ENCODE measurements at regions not wholly inside any gene's neighbourhood (a gene's known extent, or its start where the extent isn't known, plus 50 kb on each side); places are given as distances from the start of the nearest gene placed in this dataset.
"Not testable (repeated sequence)": the region's sequence is repeated elsewhere in the genome, so short reads cannot be mapped to it uniquely, and the experiment has no call there.

DNA sequence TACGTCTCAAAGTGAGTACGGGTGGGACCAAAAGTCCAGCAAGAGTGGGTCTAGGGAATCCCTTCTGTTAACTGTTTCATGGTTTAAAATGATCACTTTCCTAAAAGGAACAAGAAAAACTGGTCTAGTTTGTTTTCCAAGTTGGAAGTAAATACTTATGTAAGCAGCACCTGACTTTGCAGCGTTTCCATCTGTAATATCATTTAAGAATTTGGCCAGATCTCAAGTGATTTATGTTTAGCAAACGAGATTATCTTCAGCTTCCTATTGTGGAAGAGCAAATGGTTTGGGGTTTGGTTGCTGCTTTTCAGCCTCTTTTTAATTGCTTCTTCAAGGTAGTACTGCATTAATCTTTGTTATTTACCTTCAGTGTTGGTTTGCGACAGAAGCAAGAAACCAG lies 50.4 kb downstream of the FHIP1A start:
- DNase-seq (ENCODE audit: low spot score): no peak

DNA sequence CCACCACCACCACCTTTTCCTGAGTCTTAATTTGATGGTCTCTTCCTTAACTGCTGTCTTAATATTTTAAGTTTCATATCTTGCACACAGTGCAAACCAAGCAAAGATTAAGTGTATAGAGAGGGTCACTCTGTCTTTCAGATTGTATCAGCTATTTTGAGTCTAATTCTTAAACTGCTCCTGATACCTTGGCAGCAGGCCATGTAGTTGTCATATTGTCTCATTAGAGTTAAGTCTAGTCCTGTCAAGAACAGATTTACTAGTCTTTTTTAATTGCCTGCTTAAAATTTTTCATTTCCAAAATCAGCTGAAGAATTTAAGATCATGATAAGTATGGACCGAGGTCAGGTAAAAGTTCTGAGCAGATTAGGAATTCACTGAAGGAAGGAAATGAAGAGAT lies 51.5 kb downstream of the FHIP1A start:
- no peak for DNase-seq (ENCODE audit: low spot score)

DNA sequence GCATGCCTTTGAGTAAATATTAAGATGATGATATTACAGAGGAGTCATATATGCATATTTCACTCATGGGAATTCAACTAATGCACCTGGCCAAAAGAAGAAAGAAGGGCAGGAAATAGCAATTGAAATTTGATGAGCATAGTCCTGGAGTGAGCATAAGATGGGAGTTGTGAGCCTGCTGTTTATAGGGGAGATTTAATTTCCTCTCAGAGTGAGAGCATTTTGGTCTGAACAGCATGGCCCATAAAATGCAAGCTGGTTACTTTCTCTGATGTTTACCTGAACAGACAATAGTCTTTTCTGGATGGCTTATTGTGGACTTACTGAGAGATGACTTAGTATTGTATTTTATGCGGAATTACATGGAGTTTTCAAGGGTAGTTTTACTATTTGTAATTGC lies 53.6 kb downstream of the FHIP1A start:
- no peak for DNase-seq (ENCODE audit: low spot score)

DNA sequence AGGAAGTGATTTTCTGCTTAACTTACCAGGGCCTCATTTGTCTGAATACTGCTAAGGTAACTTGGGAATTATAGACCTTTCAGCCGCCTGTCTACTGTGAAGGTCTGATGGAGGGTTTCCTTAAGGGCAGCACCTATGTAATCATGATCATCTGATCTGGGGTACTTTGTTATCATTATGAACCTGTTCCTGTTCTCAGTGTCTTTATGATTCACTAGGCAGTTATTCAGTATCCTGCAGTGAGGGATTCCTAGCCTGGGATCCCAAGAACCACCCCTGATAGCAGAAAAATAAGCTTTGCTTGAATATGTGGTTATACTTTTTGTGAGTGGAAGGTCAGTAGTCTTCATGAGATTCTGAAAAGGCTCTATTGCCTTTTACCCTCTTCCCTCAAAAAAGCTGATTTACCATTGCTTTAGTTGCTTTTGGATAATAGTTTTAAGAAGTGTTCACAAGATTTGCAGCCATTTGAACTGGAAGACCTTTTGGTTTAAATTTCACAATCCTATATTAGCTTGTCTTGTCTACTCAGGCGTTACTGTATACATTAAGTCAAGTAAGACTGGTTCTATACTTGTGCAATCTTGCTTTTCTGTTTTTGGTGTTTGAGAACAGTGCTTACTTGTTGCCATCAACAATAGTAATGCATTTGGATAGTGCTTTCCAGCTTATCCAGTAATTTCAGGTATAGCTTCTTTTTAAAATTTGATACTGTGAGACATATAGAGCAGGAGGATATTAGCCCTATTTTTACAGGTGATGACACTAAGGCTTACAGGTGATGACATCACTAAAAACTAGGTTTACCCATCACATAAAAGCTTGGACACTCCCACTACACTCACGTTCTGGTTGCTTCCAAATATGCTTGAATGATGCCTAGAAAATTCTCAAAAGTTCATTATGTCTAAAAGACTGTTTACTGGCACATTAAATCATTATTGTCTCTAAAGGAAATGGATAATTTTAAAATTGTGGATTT lies 60.0 kb downstream of the FHIP1A start:
- DNase-seq (ENCODE audit: low spot score): no peak

DNA sequence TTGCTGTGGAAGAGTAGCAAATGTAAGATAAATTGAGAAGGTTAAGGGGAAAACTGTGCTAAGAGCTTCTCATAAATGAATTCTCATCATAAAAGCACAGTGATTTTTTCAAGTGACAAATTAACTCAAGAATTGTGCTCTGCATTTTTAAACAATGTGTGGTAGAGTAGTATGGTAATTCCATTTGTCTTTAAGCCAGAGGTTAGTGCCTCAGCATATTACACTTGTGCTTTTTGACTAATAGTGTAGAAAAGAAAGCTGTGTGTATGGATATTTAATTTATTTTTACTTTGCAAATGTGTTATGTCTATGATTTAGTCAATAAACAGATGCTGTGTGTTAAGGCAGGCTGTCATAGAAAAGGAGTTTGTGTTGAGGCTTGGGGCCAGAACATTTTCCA lies 61.0 kb downstream of the FHIP1A start:
- DNase-seq (ENCODE audit: low spot score): no peak

DNA sequence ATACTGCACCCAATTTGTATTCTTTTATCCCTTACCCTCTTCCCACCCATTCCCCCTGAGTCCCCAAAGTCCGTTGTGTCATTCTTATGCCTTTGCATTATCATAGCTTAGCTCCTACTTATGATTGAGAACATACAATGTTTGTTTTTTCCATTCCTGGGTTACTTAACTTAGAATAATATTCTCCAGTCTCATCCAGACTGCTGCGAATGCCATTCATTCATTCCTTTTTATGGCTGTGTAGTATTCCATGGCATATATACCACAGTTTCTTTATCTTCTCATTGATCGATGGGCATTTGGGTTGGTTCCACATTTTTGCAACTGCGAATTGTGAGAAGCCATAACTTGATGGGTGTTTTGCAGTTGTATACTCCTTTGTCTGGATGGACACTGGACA lies 62.8 kb downstream of the FHIP1A start:
- no peak for DNase-seq (ENCODE audit: low spot score)

DNA sequence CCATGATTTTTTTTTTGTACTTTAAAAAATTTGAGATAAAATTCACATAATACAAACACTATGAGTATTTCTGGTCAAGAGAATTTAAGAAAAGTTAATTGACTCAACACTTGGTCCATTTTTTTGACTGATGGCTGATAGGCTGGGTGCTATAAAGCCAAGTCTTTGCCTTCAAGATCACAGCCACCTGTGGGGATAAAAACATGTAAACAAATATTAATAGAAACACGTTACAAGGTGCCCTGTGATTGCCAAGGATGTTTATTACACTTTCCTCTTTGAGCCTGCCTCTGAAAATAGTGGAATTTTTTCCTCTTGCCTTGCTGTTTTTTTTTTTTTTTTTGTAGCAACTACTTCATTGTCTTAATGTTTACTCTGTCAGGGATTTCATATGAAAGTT lies 63.3 kb downstream of the FHIP1A start:
- no peak for DNase-seq (ENCODE audit: low spot score)

DNA sequence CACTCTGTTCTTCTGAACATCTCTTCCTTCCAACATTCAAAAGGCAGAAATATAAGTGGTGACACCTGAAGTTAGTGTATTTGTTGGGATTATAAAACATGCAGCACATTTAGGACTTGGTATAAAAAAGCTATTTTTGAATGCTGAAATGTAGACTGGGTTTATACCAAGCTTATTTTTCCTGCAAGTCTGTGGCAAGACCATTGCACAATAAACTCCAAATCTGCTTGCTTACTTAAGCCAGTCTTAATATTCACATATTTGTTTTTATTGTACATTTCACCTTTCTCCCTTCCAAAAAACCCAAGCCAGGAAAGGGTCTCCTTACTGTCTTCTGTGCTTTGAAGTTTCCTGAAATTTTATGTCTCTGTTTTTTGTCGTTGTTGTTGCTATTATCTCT lies 63.7 kb downstream of the FHIP1A start:
- DNase-seq (ENCODE audit: low spot score): no peak

DNA sequence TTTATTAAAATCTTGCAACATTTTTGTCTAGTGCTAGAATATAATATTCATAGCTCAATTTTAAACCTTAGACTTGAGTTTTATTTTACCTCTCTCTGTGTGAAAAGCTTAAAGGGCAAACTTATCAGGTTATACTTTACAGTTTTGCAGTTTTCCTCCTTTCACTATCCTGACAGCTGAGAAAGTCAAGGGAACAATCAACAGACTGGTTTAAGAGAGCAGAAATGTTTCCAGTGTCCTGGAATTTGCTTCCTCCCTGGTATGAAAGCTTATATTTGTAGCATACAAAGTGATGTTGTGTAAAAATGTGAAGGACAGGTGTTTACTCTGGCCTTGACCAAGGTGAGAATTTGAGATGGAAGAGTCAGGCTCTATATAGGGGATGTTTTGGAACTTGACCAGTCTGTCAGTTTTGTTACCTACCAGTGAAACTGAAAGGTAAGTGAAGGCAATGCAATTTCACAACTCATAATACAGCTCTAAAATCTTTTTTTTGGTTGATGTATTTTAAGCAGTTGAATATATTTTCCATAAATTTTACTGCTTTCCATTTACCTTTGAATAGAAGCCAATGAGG lies 64.6 kb downstream of the FHIP1A start:
- no peak for DNase-seq (ENCODE audit: low spot score)

DNA sequence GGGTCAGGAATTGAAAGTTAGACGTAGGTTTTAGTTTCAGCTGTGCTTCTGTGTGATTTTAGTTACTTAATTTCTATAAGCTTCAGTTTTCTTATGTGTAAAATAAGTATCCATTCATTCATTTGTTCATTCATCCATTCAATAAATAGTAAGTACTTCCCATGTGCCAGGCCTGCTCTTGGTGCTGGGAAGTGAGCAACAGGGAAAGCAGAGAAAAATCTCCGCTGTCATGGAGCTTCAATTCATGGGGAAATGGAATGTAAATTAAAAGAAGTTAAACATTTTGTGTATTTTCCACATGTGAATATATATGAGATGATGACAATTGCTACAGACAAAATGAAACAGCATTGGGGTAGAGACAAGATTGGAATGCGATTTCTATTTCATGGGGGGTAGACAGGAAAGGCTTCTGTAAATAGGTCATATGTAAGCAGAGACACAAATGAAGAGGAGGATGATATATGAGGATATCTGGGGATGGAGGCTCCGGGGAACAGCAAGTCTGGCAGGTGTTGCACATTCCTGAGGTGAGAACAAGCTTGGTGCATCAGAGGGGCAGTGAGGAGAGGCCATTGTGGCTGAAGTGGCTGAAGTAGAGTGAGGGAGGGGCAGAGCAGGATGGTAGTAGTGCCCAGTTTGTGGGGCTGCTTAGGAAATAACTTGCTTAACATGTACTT lies 66.2 kb downstream of the FHIP1A start:
- DNase-seq (ENCODE audit: low spot score): no peak

DNA sequence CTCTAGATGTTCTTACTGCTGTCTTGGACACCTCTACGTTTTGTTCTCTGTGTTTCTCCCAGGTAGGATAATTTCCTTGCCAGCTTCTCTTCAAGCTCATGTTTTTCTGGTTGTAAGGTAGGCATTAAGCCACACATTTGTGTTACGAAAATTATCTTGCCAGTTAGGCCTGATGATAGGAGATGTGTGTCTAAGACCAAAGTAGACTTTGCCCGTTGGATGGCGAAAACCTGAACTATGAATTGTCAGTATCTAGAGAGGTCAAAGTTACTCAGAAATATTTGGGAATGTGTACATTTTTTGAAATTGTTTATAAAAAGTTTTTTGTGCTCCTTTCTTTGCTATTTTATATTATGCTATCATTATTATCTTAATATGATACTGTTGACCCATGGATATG lies 72.8 kb downstream of the FHIP1A start:
- no peak for DNase-seq (ENCODE audit: low spot score)

DNA sequence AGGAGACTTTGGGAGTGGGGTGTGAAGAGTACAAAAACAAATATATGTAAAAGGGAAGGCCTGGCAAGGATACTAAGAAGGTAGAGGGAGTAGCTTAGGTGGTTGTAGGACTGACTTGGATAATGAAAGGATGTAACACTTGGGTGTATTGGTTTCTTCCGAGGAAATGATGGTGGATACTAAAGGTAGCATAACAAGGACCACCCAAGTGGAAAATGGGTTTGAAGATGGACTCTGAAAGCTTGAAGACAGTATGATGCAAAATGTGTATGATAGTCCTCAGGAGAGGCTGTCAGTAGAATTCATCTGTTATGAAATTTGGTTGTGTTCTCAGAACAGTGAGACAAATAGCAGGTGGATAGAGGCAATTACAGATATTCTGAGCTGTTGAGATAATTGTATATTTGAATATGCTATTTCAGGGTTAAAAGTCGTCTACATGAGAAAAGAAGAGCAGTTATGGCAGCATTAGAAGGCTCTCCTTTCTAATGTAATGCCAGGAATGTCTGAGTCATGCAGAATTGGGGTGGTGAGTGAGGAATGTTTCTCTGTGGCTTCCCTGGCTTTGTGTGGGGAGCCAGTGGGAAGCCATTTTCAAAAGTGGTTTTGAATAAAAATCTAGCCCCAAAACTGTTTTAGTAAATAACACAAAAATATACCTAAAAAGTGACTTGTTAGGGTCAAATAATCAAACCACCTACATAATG lies 75.6 kb downstream of the FHIP1A start:
- peak; percentile 76 for DNase-seq (ENCODE audit: low spot score)

DNA sequence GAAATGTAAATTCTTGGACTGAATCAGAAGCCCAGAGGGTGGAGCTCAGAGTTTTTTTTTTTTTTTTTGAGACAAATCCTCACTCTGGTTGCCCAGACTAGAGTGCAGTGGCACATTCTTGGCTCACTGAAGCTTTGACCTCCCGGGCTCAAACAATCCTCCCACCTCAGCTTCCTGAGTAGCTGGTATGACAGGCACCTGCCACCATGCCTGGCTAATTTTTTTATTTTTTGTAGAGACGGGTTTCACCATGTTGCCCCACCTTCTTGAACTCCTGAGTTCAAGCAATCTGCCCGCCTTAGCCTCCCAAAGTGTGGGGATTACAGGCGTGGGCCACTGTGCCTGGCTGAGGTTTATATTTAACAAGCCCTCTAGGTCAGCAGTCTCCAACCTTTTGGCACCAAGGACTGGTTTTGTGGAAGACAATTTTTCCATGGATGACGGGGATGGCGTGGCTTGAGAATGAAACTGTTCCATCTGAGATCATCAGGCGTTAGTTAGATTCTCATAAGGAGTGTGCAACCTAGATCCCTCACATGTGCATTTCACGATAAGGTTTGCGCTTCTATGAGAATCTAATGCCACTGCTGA lies 76.7 kb downstream of the FHIP1A start:
- no peak for DNase-seq (ENCODE audit: low spot score)

DNA sequence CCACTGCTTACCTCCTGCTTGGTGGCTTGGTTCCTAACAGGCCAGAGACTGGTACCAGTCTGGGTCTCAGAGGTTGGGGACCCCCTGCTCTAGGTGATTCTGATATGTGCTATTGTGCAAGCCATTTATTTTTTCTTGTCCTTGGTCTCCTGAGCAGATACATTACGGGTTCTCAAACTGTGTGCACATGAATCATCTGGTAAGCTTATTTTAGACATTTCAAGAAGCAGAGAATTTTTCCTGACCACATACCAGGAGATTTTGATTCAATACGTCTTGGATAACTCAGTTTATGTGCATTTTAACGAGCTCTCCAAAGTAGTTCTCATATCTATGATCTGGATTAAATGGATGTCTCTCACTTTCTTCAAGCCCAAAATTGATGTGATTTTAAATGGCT lies 77.2 kb downstream of the FHIP1A start:
- no peak for DNase-seq (ENCODE audit: low spot score)

DNA sequence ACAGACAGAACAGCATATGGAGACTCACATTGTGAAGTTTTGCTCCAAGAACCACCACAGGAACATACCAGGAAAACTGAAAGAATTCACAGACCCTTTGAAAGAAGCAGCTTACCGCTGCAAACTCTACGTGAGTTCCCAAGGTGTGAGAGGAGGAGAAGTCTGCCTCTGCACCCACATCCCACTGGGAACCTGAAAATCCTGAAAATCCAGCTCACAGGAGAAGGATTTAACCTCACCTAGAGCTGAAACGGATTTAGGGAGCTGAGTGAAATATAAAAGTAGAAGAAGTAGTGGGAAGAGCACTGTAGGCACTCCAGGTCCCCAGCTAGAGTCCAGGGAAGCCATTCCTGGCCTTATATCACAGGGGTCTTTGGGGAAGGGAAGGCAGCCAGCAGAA lies 80.0 kb downstream of the FHIP1A start:
- DNase-seq (ENCODE audit: low spot score): no peak

DNA sequence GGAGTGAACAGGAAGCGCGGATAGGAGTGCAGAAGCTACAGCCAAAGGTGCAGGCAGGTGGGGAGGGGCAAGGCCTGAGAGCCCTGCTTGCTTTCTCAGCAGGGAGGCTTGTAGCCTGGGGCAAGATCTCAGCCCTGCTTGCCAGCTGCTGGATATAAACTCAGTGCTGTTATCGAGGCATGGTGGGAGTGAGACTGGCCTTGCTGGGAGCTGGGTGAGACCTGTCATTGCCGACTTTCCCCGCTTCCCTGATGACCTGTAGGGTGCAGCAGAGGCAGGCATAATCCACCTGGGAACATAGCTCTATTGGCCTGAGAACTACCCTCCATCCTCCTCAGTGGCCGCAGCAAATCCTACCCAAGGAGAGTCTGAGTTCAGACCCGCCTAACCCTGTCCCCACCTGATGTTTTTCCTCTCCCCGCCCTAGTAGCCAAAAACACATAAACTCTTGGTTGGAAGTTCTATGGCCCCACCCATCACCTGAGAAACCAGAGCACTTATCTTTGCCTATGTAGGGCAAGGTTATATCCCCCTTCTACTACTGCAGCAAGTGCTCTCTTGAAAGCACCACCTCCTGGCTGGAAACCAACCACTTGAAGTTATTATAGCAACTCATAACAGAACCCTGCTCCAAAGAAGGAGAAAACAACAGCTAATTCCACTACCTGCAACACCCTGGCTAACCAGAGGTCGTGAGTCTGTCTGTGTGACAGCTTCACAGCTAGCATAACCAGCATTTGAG lies 80.7 kb downstream of the FHIP1A start:
- DNase-seq (ENCODE audit: low spot score): peak; percentile 50

DNA sequence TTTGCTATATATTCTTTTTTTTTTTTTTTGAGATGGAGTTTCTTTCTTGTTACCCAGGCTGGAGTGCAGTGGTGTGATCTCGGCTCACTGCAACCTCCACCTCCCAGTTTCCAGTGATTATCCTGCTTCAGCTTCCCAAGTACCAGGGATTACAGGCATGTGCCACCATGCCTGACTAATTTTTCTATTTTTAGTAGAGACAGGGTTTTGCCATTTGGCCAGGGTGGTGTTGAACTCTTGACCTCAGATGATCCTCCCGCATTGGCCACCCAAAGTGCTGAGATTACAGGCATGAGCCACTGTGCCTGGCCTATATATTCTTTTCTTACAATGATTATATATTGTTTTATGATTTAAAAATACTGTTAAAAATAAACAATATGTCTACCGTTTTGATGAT lies 86.6 kb downstream of the FHIP1A start:
- DNase-seq (ENCODE audit: low spot score): not testable (repeated sequence)

DNA sequence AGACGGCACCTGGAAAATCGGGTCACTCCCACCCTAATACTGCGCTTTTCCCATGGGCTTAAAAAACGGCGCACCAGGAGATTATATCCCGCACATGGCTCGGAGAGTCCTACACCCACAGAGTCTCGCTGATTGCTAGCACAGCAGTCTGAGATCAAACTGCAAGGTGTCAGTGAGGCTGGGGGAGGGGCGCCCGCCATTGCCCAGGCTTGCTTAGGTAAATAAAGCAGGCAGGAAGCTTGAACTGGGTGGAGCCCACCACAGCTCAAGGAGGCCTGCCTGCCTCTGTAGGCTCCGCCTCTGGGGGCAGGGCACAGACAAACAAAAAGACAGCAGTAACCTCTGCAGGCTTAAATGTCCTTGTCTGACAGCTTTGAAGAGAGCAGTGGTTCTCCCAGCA lies 102.6 kb downstream of the FHIP1A start:
- not testable (repeated sequence) for DNase-seq (ENCODE audit: low spot score)

DNA sequence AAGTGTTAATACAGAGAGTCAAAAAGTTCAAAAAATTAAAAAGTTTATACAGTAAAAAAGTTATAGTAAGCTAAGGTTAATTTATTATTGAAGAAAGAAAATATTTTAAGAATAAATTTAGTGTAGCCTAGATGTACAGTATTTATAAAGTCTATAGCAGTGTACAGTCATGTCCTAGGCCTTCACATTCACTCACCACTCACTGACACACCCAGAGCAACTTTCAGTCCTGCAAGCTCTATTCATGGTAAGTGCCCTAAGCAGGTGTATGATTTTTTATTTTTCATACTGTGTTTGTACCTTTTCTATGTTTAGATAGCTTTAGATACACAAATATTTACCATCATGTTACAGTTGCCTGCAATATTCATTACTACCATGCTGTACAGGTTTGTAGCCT lies 108.9 kb downstream of the FHIP1A start:
- no peak for DNase-seq (ENCODE audit: low spot score)

DNA sequence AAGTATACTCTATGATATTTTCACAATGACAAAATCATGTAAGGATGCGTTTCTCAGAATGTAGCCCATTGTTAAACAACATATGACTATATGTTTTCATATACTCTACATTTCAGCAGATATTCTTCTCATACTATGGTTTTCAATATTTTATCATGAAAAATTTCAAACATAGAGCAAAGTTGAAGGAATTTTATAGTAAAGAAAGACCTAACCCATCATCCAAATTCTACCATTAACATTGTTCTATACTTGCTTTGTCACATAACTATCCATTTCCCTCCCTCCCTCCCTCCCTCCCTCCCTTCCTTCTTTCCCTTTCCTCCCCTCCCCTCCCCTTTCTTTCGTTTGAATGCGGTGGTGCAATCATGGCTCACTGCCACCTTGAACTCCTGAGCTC lies 109.4 kb downstream of the FHIP1A start:
- DNase-seq (ENCODE audit: low spot score): no peak

DNA sequence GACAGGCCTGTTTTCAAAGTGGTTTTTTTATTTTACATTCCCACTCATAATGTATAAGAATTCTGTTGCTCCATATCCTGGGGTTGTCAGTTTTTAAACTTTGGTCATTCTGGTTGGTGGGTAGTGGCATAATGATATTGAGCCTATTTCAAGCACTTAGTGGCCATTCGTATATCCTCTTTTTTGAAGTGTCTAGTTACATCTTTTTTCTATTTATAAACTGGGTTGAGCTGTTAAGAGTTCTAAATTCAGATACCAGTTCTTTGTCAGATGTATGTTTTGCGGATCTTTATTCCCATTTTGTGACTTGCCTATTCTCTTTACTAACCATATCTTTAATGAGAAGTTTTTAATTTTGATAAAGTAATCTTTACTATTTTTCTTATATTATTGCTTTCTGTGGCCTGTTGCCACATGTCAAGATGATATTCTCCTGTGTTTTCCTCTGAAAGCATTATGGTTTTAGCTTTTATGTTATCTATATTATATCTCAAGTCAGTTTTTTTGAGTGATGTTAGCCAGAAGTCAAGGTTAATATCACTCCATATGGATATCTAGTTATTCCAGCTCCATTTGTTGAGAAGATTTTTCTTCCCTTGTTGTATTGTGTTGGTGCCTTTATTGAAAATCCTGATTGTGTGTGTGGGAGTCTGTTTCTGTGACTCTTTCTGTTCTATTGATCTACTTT lies 110.9 kb downstream of the FHIP1A start:
- DNase-seq (ENCODE audit: low spot score): no peak
